ENCODE measurements at regions not wholly inside any gene's neighbourhood (a gene's known extent, or its start where the extent isn't known, plus 50 kb on each side); places are given as distances from the start of the nearest gene placed in this dataset.

DNA sequence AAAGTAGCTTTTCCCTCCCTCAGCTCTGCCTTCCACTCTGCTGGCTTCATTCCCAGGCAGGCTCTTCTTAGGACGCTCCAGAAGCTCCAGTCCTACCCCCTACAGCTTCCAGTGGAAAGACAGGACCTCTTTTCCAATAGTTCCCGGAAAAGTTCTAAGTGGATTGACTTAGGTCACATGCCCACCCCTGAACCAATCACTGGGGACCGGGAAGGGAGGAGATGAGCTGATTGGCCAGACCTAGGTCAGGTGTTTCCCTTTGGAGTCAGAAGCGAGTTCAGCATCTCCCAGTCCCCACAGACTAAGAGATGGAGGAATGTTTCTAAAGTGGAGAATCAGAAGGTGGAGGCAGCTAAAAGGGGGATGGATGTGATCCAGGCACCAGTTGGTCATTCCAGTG, 62.9 kb upstream of the KCNG1 start:
- Histone ChIP-seq H3K4me3 (ENCODE audit: extremely low read depth, insufficient read depth, low read length, poor library complexity, severe bottlenecking) (no peak overlapping the region), H3K9me3 (ENCODE audit: control insufficient read depth, low read length) (no peaks in the 10 kb centered on the region), H3K27ac (ENCODE audit: low read depth, low read length, severe bottlenecking) (no peak overlapping the region), H3K4me1 (ENCODE audit: control insufficient read depth, insufficient read depth, low read length, poor library complexity, severe bottlenecking) (no peaks in the 10 kb centered on the region), H3K36me3 (ENCODE audit: control insufficient read depth, insufficient read depth, low read length) (no peaks in the 10 kb centered on the region)
- WGBS, 2 experiments (ENCODE audit: insufficient coverage in 2 of 2): 80 to 100% methylated on average over 1 of the region's 4 CpGs

GRCh38 chr20:51084593-51085377, 61.9 kb upstream of the KCNG1 start:
- H3K4me1 ChIP-seq (ENCODE audit: control insufficient read depth, insufficient read depth, low read length, poor library complexity, severe bottlenecking): no peaks in the 10 kb centered on the region
- H3K4me3 ChIP-seq (ENCODE audit: extremely low read depth, insufficient read depth, low read length, poor library complexity, severe bottlenecking): no peak overlapping the region
- no peaks in the 10 kb centered on the region for H3K9me3 ChIP-seq (ENCODE audit: control insufficient read depth, low read length)
- no peaks in the 10 kb centered on the region for H3K36me3 ChIP-seq (ENCODE audit: control insufficient read depth, insufficient read depth, low read length)
- no peak overlapping the region for H3K27ac ChIP-seq (ENCODE audit: low read depth, low read length, severe bottlenecking)
- WGBS, 2 experiments (ENCODE audit: insufficient coverage in 2 of 2): 58 to 76% methylated on average over 9 to 10 of the region's 10 CpGs

- 92% methylated on average over 4 of the region's 4 CpGs for WGBS, 2 experiments (ENCODE audit: insufficient coverage in 2 of 2)
- Histone ChIP-seq H3K4me3 (ENCODE audit: extremely low read depth, insufficient read depth, low read length, poor library complexity, severe bottlenecking) (no peak overlapping the region), H3K27ac (ENCODE audit: low read depth, low read length, severe bottlenecking) (no peak overlapping the region), H3K9me3 (ENCODE audit: control insufficient read depth, low read length) (no peaks in the 10 kb centered on the region), H3K36me3 (ENCODE audit: control insufficient read depth, insufficient read depth, low read length) (no peaks in the 10 kb centered on the region), H3K4me1 (ENCODE audit: control insufficient read depth, insufficient read depth, low read length, poor library complexity, severe bottlenecking) (no peaks in the 10 kb centered on the region)
These were observed 60.5 kb upstream of the KCNG1 start for GRCh38 chr20:51083447-51083846.

GRCh38 chr20:51082988-51083387, 60.1 kb upstream of the KCNG1 start:
- Histone ChIP-seq H3K4me1 (ENCODE audit: control insufficient read depth, insufficient read depth, low read length, poor library complexity, severe bottlenecking) (no peaks in the 10 kb centered on the region), H3K27ac (ENCODE audit: low read depth, low read length, severe bottlenecking) (no peak overlapping the region), H3K4me3 (ENCODE audit: extremely low read depth, insufficient read depth, low read length, poor library complexity, severe bottlenecking) (no peak overlapping the region), H3K9me3 (ENCODE audit: control insufficient read depth, low read length) (no peaks in the 10 kb centered on the region), H3K36me3 (ENCODE audit: control insufficient read depth, insufficient read depth, low read length) (no peaks in the 10 kb centered on the region)
- 93 to 97% methylated on average over 2 to 3 of the region's 3 CpGs for WGBS, 2 experiments (ENCODE audit: insufficient coverage in 2 of 2)

- 76 to 93% methylated on average over 2 to 3 of the region's 3 CpGs for WGBS, 2 experiments (ENCODE audit: insufficient coverage in 2 of 2)
- Histone ChIP-seq H3K9me3 (ENCODE audit: control insufficient read depth, low read length) (no peaks in the 10 kb centered on the region), H3K36me3 (ENCODE audit: control insufficient read depth, insufficient read depth, low read length) (no peaks in the 10 kb centered on the region), H3K27ac (ENCODE audit: low read depth, low read length, severe bottlenecking) (no peak overlapping the region), H3K4me3 (ENCODE audit: extremely low read depth, insufficient read depth, low read length, poor library complexity, severe bottlenecking) (no peak overlapping the region), H3K4me1 (ENCODE audit: control insufficient read depth, insufficient read depth, low read length, poor library complexity, severe bottlenecking) (no peaks in the 10 kb centered on the region)
These were observed 57.6 kb upstream of the KCNG1 start for GRCh38 chr20:51080516-51080915.

DNA sequence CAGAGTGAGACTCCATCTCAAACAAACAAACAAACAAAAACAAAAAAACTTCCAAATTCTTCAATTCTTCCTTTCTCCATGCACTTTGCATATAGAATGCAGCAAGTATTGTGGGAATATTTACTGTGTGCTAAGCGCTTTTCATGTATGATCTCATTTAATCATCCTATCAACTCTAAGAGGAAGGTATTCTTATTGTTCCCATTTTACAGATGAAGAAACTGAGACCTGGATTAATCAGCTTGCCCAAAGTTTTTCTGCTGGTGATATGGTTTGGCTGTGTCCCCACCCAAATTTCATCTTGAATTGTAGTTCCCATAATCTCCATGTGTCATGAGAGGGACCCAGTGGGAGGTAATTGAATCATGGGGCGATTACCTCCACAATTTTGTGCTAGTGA, 56.6 kb upstream of the KCNG1 start:
- no CpG with 5 or more reads among the region's 2 CpGs for WGBS, 2 experiments (ENCODE audit: insufficient coverage in 2 of 2)
- Histone ChIP-seq H3K27ac (ENCODE audit: low read depth, low read length, severe bottlenecking) (no peak overlapping the region), H3K4me3 (ENCODE audit: extremely low read depth, insufficient read depth, low read length, poor library complexity, severe bottlenecking) (no peak overlapping the region), H3K36me3 (ENCODE audit: control insufficient read depth, insufficient read depth, low read length) (no peaks in the 10 kb centered on the region), H3K9me3 (ENCODE audit: control insufficient read depth, low read length) (no peaks in the 10 kb centered on the region), H3K4me1 (ENCODE audit: control insufficient read depth, insufficient read depth, low read length, poor library complexity, severe bottlenecking) (no peaks in the 10 kb centered on the region)

DNA sequence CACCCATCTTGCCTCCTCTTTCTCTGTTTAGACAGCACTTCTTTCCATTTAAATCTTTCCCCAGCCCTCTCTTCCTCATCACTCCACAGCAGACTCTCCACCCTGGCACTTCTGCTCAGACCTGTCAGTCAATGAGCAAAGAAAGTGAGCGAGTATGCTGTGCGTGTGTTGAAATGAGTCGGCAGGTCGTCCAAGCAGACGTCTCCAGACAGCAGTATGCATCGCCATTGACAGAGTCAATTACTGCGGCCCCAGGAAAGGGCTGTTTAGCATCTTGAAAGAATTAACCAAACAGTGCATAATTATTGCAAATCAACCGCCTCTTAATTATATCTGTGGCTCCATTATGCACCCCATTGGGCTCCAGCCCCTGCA, 54.8 kb upstream of the KCNG1 start:
- no peaks in the 10 kb centered on the region for H3K36me3 ChIP-seq (ENCODE audit: control insufficient read depth, insufficient read depth, low read length)
- WGBS, 2 experiments (ENCODE audit: insufficient coverage in 2 of 2): 67 to 75% methylated on average over 8 of the region's 8 CpGs
- no peaks in the 10 kb centered on the region for H3K9me3 ChIP-seq (ENCODE audit: control insufficient read depth, low read length)
- H3K27ac ChIP-seq (ENCODE audit: low read depth, low read length, severe bottlenecking): no peak overlapping the region
- H3K4me1 ChIP-seq (ENCODE audit: control insufficient read depth, insufficient read depth, low read length, poor library complexity, severe bottlenecking): no peaks in the 10 kb centered on the region
- H3K4me3 ChIP-seq (ENCODE audit: extremely low read depth, insufficient read depth, low read length, poor library complexity, severe bottlenecking): no peak overlapping the region

DNA sequence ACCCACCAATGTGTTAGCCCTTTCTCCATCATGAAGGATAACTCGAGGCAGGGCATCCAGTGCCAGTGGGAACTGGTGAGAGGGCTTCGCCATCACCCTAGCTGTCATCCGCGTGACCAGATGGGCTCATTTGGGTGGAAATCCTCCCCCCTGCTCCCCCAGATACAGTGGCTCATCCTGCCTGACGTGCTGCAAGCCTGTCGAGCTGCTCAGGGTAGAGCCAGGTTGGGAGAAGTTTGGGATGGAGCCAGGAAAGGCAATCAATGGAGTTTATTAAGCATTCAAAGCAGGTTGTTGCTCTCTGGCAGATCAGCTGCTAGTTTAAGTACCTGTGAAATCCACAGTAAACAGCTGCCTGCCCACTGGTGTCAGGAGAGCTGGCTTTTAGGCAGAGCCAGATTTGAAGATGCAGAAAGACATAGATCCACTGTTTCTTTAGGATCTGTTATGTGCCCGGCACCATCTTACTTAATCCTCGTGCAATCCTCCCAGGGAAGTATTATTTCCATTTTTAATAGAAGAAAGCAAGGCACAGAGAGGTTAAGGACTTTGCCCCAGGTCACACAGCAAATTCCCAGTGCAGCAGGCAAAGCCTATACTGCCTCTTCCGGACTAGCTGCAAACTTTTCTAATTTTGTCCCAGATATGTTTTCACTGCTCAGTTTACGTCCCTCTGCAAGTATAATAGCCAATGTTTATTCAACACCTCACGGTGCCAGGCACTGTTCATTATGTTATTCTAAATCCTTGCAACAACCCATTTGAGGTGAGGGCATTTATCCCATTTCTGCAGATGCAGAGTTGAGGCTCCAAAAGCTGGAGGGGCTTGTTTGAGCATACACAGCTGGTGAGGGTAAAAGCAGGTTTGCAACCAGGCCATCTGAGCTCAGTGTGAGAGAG, 54.1 kb upstream of the KCNG1 start:
- WGBS, 2 experiments (ENCODE audit: insufficient coverage in 2 of 2): 83 to 89% methylated on average over 5 to 7 of the region's 11 CpGs
- Histone ChIP-seq H3K4me3 (ENCODE audit: extremely low read depth, insufficient read depth, low read length, poor library complexity, severe bottlenecking) (no peak overlapping the region), H3K27ac (ENCODE audit: low read depth, low read length, severe bottlenecking) (no peak overlapping the region), H3K36me3 (ENCODE audit: control insufficient read depth, insufficient read depth, low read length) (no peaks in the 10 kb centered on the region), H3K4me1 (ENCODE audit: control insufficient read depth, insufficient read depth, low read length, poor library complexity, severe bottlenecking) (no peaks in the 10 kb centered on the region), H3K9me3 (ENCODE audit: control insufficient read depth, low read length) (no peaks in the 10 kb centered on the region)

- Histone ChIP-seq H3K9me3 (ENCODE audit: control insufficient read depth, low read length) (no peaks in the 10 kb centered on the region), H3K27ac (ENCODE audit: low read depth, low read length, severe bottlenecking) (no peak overlapping the region), H3K36me3 (ENCODE audit: control insufficient read depth, insufficient read depth, low read length) (no peaks in the 10 kb centered on the region), H3K4me1 (ENCODE audit: control insufficient read depth, insufficient read depth, low read length, poor library complexity, severe bottlenecking) (peaks cover 4% of the 10 kb centered on the region), H3K4me3 (ENCODE audit: extremely low read depth, insufficient read depth, low read length, poor library complexity, severe bottlenecking) (no peak overlapping the region)
- WGBS, 2 experiments (ENCODE audit: insufficient coverage in 2 of 2): 100% methylated on average over 1 of the region's 1 CpG; no CpG with 5 or more reads in 1 of the 2 experiments
These were observed 51.2 kb upstream of the KCNG1 start for GRCh38 chr20:51074062-51074461.
